ENCODE measurements at regions not wholly inside any gene's neighbourhood (a gene's known extent, or its start where the extent isn't known, plus 50 kb on each side); places are given as distances from the start of the nearest gene placed in this dataset.

- TF ChIP-seq POLR2AphosphoS5 (IDR thresholded peaks at IDR 0.05) (peak in 1 of 3 donors; percentile 31), POLR2A (IDR thresholded peaks at IDR 0.05) (no peak), CTCF (IDR thresholded peaks at IDR 0.05) (no peak)
Observed at GRCh38 chrX:7330971-7331746, 183.2 kb upstream of the PUDP start.
